GM12891 (cell line): ENCODE measurements at regions not wholly inside any gene's neighbourhood (a gene's known extent, or its start where the extent isn't known, plus 50 kb on each side); places are given as distances from the start of the nearest gene placed in this dataset.

ENCODE experiments used
- PAX5 ChIP-seq: IDR thresholded peaks from 2 replicates; pipeline ENCODE4 v1.6.1; 2011; ENCODE audit warnings: low read length, moderate library complexity, mild to moderate bottlenecking; ENCODE audit not compliant: insufficient read depth, severe bottlenecking
- POLR2A ChIP-seq: IDR thresholded peaks from 2 replicates; pipeline ENCODE4 v1.6.1; 2011; ENCODE audit warnings: low read depth, low read length, control low read depth
- POLR2AphosphoS5 ChIP-seq: IDR thresholded peaks from 2 replicates; pipeline ENCODE4 v1.6.1; 2011; ENCODE audit warnings: low read depth, low read length, control low read depth

- no peak for TF ChIP-seq POLR2A
- TF ChIP-seq PAX5: no peak
- no peak for TF ChIP-seq POLR2AphosphoS5
Measured at GRCh38 chr13:79989217-79989661, 351.7 kb downstream of the SPRY2 start.
